Breast epithelium (tissue), 3 donors: ENCODE measurements at regions not wholly inside any gene's neighbourhood (a gene's known extent, or its start where the extent isn't known, plus 50 kb on each side); places are given as distances from the start of the nearest gene placed in this dataset.

Experiments
- POLR2A ChIP-seq: fragments of 450-650 bp; IDR thresholded peaks from one replicate; pipeline ENCODE4 v1.6.1; 2016; ENCODE audit warnings: antibody characterized with exemption, mild to moderate bottlenecking, moderate library complexity
- TF ChIP-seq, protein P1 (sequence below), 3 donors: fragments of 450-650 bp; IDR thresholded peaks; one replicate each; pipeline ENCODE4 v1.5.1; 2016 to 2017; ENCODE audit warnings: antibody characterized with exemption in 3 of 3, mild to moderate bottlenecking in 3 of 3, moderate library complexity in 3 of 3

DNA sequence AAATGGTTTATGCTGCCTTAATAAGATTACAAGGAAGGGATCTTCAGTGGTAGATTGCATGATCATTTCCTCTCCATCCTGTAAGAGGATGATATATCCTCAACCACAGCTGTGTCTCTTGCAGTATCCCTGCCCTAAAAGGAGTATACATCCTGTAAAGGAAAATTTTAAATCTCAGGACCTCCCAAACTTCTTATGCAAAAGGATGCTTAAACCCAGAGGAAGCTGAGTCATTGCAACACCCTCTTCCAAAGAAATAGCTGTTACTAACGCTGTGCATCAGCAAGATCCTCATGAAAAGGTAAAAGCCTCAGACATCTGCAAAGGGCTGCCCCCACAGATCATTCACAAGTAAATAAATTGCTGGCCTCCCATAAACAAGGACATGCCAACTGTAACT lies 599.0 kb downstream of the PRELID2 start:
- TF ChIP-seq, protein P1, sequence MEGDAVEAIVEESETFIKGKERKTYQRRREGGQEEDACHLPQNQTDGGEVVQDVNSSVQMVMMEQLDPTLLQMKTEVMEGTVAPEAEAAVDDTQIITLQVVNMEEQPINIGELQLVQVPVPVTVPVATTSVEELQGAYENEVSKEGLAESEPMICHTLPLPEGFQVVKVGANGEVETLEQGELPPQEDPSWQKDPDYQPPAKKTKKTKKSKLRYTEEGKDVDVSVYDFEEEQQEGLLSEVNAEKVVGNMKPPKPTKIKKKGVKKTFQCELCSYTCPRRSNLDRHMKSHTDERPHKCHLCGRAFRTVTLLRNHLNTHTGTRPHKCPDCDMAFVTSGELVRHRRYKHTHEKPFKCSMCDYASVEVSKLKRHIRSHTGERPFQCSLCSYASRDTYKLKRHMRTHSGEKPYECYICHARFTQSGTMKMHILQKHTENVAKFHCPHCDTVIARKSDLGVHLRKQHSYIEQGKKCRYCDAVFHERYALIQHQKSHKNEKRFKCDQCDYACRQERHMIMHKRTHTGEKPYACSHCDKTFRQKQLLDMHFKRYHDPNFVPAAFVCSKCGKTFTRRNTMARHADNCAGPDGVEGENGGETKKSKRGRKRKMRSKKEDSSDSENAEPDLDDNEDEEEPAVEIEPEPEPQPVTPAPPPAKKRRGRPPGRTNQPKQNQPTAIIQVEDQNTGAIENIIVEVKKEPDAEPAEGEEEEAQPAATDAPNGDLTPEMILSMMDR (IDR thresholded peaks at IDR 0.05): no peak
- no peak for TF ChIP-seq POLR2A
